NCI-H2196 (cell line): ENCODE measurements at regions not wholly inside any gene's neighbourhood (a gene's known extent, or its start where the extent isn't known, plus 50 kb on each side); places are given as distances from the start of the nearest gene placed in this dataset.

Source experiments
- DNase-seq: peaks from one replicate; lab custom pipeline; 2025; ENCODE audit not compliant: unreplicated experiment; lab: John Stamatoyannopoulos, UW

- no peak for DNase-seq
Observed at GRCh38 chr6:48833916-48834315, 629.1 kb downstream of the MMUT start.

GRCh38 chr6:48826901-48827701, 636.0 kb downstream of the MMUT start:
- no peak for DNase-seq

DNA sequence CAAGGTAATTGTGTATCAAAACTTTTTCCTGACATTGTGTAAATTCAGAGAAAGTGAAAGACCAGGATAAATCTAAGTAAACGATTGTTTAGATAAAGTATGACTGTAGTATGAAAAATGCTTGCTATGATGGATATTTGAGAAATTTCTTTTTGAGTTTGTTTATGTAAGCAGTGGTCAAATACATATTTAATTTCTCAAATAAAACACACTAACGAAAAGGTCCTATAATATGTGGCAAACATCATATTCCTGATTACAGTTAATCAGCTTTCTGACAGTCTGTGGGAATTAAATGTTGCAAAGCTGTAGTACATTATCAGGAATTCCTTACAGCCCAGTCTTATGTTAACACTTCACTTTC, 636.9 kb downstream of the MMUT start:
- DNase-seq: no peak

- no peak for DNase-seq
Observed at GRCh38 chr6:48825501-48826151, 637.4 kb downstream of the MMUT start.

GRCh38 chr6:48818052-48818412, 645.0 kb downstream of the MMUT start:
- DNase-seq: no peak

DNA sequence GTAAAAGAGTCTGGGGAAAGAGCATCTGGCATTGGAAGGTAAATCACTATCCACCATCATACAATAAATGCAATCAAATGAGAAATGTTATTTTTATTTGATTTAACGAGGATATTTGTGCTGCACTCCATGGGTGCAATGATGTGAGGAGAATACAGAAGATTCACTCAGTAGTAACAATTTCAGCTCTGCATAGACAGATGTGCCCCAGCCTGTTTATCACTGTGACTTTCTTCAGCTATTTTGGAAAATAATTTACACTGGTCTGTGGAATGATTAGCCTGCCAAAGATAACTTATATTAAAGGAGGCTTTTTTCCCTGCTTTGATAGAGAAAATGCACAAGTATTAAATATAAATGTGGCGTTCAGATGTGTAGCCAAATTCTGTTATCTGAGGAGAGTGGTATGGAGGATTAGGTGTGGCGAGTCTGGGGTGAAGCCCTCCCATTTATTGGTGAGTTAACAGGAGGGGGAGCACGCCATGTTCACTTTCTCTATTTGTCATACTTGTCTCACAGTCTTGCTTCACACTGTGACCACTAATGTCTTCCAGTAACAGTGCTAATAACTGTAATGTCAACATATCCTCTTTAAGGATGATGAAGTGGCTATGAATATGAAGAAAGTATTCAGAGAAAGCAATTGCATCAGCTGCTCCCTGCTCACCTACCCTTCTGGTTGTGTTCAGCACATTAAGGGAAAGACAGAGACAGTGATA, 645.6 kb downstream of the MMUT start:
- no peak for DNase-seq

- no peak for DNase-seq
Observed at GRCh38 chr6:48814957-48815356, 648.1 kb downstream of the MMUT start.

GRCh38 chr6:48813836-48814235, 649.2 kb downstream of the MMUT start:
- no peak for DNase-seq

GRCh38 chr6:48809700-48810099, 653.4 kb downstream of the MMUT start:
- DNase-seq: no peak

GRCh38 chr6:48809245-48809644, 653.8 kb downstream of the MMUT start:
- DNase-seq: no peak

DNA sequence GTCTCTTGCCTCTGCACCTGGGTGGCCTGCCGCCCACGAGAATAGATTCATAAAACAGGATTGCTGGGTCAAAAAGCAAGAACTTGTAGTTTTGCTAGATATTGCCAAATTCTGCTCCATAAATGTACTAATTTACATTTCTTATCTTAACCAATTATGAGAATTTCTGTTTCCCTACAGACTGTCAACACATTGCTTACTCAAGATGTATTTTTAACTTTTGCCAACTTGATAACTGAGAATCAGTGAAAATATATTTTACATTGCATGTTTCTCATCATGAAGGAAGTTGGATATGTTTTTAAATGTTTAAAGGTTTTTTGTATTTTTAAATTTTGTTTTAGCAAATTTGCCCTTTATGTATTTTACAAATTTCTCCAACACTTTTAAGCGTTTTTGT, 664.8 kb downstream of the MMUT start:
- DNase-seq: no peak

DNA sequence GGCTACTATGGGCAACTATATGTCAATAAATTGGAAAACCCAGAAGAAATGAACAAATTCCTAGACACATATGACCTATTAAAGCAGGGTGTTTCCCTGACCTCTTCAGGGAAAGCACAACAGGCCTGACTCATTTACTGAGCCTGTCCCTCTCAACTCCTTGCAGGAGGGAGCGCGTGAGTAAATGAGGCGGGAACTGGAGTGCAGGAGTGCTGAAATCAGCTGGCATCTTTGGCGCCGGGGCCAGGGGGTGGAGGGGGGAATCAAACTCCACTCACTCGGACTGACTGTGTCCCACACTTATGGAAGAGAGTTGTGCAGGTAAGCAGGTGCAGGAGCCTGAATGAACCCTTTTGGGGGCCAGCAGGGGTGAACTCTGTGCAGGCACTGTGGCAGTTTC, 671.2 kb upstream of the PTCHD4 start:
- DNase-seq: no peak

DNA sequence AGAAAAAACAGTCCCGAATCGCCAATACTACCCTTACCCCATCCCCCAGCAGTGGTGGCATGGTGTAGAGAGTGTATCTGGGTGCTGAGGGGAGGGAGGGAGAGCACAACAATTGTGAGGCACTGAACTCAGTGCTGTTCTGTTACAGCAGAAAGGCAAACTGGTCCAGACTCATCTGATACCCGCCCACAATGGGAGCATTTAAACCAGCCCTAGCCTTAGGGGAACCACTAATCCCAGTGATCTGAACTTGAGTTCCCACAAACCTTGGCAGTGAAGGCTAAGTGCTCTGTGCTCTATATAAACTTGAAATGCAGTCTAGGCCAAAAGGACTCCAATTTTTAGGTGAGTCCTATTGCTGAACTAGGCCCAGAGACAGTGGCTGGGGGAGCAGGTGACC, 666.4 kb upstream of the PTCHD4 start:
- DNase-seq: no peak

DNA sequence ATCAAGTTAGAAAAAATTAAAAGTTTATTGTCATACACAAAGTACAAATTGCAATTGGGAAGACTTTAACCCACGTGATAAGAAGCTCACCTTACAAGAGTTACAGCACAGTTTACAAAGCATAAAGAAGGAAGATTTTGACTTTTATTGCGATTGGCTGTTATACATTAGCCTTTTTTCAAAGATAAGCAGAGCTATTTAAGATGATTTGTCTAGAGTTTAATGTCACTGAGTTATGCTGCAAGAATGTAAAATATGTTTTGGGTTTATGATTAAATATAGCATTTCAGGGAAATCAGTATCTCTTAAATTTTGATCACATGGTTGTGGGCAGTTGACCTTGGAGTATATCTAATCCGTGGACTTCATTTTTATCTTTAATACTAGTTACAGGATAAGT, 664.2 kb upstream of the PTCHD4 start:
- no peak for DNase-seq

DNA sequence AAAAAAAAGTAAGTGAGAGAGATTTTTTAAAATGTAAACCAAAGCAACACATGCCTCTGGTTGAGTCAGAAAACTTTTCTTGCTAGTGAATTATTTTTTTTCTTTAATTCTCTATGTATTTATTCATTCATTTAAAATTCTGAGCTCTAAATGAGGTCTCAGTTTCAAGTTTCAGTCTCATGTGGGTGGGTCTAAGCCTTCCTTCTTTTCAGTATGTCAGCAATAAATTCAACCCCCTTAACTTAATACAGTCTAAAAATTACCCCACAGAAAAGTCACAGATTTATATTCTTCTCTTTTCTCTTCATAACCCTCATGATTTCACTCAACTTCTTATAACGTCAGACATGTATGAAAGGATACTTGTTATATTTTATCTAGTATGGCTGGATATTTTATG, 663.3 kb upstream of the PTCHD4 start:
- no peak for DNase-seq

GRCh38 chr6:48766349-48766748, 655.4 kb upstream of the PTCHD4 start:
- no peak for DNase-seq

DNA sequence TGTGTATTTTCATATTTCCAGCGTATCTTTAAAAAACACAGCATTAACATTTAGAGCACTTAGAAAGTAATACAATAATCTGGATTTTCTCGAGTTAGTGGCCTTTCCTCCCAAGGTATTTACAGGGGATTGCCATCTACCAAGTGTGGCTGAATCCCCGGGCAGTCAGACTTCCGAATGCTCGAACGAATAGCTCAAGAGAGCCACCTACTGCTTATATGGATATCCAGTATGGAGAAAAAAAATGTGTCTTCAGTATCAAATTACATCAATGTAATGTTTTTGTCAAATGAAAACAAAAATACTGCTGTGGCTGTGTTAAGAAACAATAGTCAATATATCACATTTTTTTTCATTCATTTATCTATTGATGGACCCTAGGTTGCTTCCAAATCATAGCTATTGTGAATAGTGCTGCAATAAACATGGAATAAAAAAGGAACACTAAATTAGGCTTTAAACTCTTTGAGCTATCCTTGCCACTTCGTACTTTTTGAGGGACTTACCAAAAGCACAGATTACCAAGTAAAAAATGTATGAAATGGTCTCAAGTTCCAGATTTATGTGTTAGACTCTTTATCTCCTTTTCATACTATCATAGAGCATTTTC, 654.5 kb upstream of the PTCHD4 start:
- DNase-seq: peak; percentile 33

DNA sequence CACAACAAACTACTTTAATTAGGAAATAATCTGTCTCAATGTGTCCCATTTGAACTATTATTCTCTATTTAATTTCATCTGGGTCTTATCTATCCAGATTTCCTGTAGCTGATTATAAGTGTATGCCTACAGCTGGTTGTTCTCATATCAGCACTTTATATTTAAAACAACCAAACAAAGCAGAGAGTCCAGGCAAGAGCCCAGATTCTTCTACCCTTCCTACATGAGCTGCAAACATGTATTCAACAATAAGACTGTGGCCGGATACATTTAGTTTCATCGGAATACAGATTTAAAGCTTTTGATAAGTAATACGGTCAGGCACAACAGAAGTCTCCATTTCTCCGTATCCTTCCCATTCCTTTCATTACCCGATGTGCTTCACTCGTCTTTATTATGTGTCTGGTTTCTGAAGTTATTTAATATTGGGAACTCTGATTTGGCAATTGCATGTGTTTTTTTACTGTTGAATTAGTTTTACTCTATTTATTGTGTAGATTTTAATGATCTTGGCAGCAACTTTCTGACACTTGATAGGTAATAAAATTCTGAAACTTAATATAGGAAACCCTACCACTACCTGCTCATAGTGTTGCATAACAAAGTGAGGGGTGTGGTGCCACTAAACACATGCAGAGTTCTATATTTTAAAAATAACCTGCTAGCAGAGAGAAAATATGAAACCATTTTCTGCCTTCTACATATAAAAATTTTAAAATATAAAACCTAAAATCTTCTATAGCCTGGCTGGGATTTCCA, 653.5 kb upstream of the PTCHD4 start:
- no peak for DNase-seq

GRCh38 chr6:48757661-48758060, 646.7 kb upstream of the PTCHD4 start:
- DNase-seq: no peak

- no peak for DNase-seq
Observed at GRCh38 chr6:48755315-48755714, 644.3 kb upstream of the PTCHD4 start.

DNA sequence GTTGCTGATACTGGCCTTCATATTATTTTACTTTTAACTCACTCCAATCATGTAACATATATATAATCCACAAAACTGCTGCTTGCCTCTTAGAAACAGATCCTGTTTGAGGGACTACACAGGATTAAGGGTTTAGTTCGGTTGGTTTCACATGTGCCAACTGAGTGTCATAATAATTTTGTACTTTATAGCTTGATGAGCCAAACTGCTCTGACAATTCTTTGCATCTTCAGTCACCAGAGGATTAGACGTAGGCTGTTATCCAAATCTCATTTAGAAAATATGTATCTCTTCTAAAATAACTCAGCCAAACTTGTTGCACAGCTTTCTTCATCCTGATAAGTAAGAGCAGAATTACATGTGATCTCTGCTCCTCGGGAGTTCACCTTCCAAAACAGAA, 643.6 kb upstream of the PTCHD4 start:
- no peak for DNase-seq
